CD8-positive, alpha-beta memory T cell (primary cell): ENCODE measurements at regions not wholly inside any gene's neighbourhood (a gene's known extent, or its start where the extent isn't known, plus 50 kb on each side); places are given as distances from the start of the nearest gene placed in this dataset.

ENCODE experiments used
- CTCF ChIA-PET: fragments of 350-600 bp; sonication (Branson Sonifier 250); formaldehyde crosslinking; loops from one replicate; lab custom pipeline; 2021; ENCODE audit warnings: antibody characterized with exemption; lab: Charles Lee
- POLR2A ChIA-PET: fragments of 350-600 bp; sonication (Branson Sonifier 250); formaldehyde crosslinking; loops from one replicate; lab custom pipeline; 2021; ENCODE audit warnings: antibody characterized with exemption; lab: Charles Lee
- DNase-seq, 5 donors: peaks; one replicate each; pipeline versions ENCODE4 v3.0.0 to v3.0.0-alpha.2; 2020 to 2022; ENCODE audit warnings: mixed read lengths in 1 of 5
- H3K27ac ChIP-seq: one replicate; pipeline ENCODE4 v1.7.0; 2013; ENCODE audit warnings: low read depth, mild to moderate bottlenecking, low read length, moderate library complexity
- H3K27me3 ChIP-seq: 2 replicates; pipeline ENCODE4 v1.7.0; 2013; ENCODE audit warnings: low read length, mild to moderate bottlenecking; ENCODE audit not compliant: insufficient read depth, poor library complexity, severe bottlenecking
- H3K36me3 ChIP-seq: 2 replicates; pipeline ENCODE4 v1.7.0; 2013; ENCODE audit warnings: mild to moderate bottlenecking, low read length, moderate library complexity; ENCODE audit not compliant: insufficient read depth
- H3K4me1 ChIP-seq: 2 replicates; pipeline ENCODE4 v1.7.0; 2013; ENCODE audit warnings: mild to moderate bottlenecking, low read length, moderate library complexity; ENCODE audit not compliant: insufficient read depth
- H3K4me3 ChIP-seq: 2 replicates; pipeline ENCODE4 v1.7.0; 2013; ENCODE audit warnings: mild to moderate bottlenecking, low read length
- H3K9me3 ChIP-seq: 2 replicates; pipeline ENCODE4 v1.7.0; 2013; ENCODE audit warnings: mild to moderate bottlenecking, low read length
- H3K27ac Mint-ChIP-seq, 8 donors: one replicate each; pipeline ENCODE4 v1.8.0; 2020 to 2021; ENCODE audit warnings: mixed read lengths in 8 of 8, mild to moderate bottlenecking in 6 of 8, inconsistent platforms in 3 of 8, moderate library complexity in 3 of 8
- H3K27me3 Mint-ChIP-seq, 2 donors: one replicate each; pipeline ENCODE4 v1.8.0; 2020 to 2021; ENCODE audit warnings: mixed read lengths in 2 of 2, mild to moderate bottlenecking in 1 of 2, moderate library complexity in 1 of 2
- H3K36me3 Mint-ChIP-seq, 3 donors: one replicate each; pipeline ENCODE4 v1.8.0; 2020 to 2021; ENCODE audit warnings: mixed read lengths in 3 of 3, inconsistent platforms in 1 of 3, mild to moderate bottlenecking in 1 of 3
- H3K4me1 Mint-ChIP-seq, 3 donors: one replicate each; pipeline ENCODE4 v1.8.0; 2020 to 2021; ENCODE audit warnings: mixed read lengths in 3 of 3, inconsistent platforms in 1 of 3, mild to moderate bottlenecking in 1 of 3
- H3K4me3 Mint-ChIP-seq, 7 donors: one replicate each; pipeline ENCODE4 v1.8.0; 2020 to 2021; ENCODE audit warnings: mixed read lengths in 7 of 7, mild to moderate bottlenecking in 6 of 7, moderate library complexity in 4 of 7, inconsistent platforms in 2 of 7
- H3K9me3 Mint-ChIP-seq, 5 donors: one replicate each; pipeline ENCODE4 v1.8.0; 2020 to 2022; ENCODE audit warnings: mixed read lengths in 5 of 5, mild to moderate bottlenecking in 3 of 5, moderate library complexity in 2 of 5, inconsistent platforms in 1 of 5

DNA sequence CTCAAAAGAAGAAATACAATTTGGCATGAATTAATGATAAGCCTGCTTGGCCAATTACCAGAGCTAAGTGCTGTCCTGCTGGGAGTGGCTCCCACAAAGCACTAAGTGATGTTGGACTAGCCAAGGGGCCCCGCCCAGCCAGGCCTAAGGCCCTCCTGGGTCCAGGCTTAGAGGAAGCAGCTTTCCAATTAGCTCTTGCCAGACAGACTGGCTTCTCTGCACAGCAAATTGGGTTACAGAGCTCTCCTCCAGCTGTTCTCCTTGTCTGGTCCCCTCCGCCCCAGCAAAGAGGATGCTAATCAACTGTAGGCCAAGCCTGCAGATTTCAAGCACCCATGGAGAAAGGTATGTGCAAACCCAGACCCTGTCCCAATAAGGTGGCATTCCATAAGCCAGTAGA lies 151.9 kb downstream of the DMRTA2 start:
- CTCF ChIA-PET, result no interaction called here

GRCh38 chr1:50270926-50271325 lies 152.3 kb downstream of the DMRTA2 start:
- CTCF ChIA-PET, result no interaction called here
- H3K4me1 Mint-ChIP-seq, result no peaks in the 10 kb centered on the region
- Histone ChIP-seq H3K36me3 (no peaks in the 10 kb centered on the region), H3K4me1 (no peaks in the 10 kb centered on the region), H3K9me3 (no peaks in the 10 kb centered on the region), H3K4me3 (no peak overlapping the region), H3K27ac (no peak overlapping the region), H3K27me3 (no peaks in the 10 kb centered on the region)
- no peak for DNase-seq
- peaks cover 0 to 3% (median 0%) of the 10 kb centered on the region in 5 donors for H3K9me3 Mint-ChIP-seq
- POLR2A ChIA-PET, result no interaction called here
- no peak overlapping the region for H3K4me3 Mint-ChIP-seq
- no peaks in the 10 kb centered on the region for H3K36me3 Mint-ChIP-seq
- H3K27ac Mint-ChIP-seq, result no peak overlapping the region
- peaks cover 11 to 16% of the 10 kb centered on the region in 2 donors for H3K27me3 Mint-ChIP-seq

More for the DNA sequence above, 151.9 kb downstream of the DMRTA2 start:
- Mint-ChIP-seq H3K4me3 (no peak overlapping the region), H3K27me3 (peaks cover 11 to 20% of the 10 kb centered on the region in 2 donors), H3K9me3 (peaks cover 0 to 3% (median 0%) of the 10 kb centered on the region in 5 donors), H3K36me3 (no peaks in the 10 kb centered on the region), H3K27ac (no peak overlapping the region), H3K4me1 (no peaks in the 10 kb centered on the region)
- POLR2A ChIA-PET, result no interaction called here
- Histone ChIP-seq H3K36me3 (no peaks in the 10 kb centered on the region), H3K4me3 (no peak overlapping the region), H3K27ac (no peak overlapping the region), H3K4me1 (no peaks in the 10 kb centered on the region), H3K9me3 (no peaks in the 10 kb centered on the region), H3K27me3 (no peaks in the 10 kb centered on the region)
- DNase-seq, result no peak

DNA sequence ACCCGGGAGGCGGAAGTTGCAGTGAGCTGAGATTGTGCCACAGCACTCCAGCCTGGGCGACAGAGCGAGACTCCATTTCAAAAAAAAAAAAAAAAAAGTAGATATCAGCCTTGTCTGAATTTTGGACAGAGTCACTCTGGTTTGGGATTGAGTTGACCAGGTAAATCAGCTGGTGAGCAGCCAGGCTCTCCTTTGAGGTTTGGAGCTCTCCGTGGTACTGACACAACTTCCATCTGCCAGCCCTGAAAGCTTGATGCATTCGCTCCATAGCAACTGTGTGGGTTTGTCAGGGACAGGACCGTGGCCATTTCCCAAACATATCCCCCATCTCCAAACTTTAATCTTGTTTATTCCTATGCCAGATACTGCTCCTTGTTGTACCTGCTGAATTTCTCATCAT lies 155.2 kb downstream of the DMRTA2 start:
- Histone ChIP-seq H3K36me3 (no peaks in the 10 kb centered on the region), H3K9me3 (no peaks in the 10 kb centered on the region), H3K4me1 (no peaks in the 10 kb centered on the region), H3K27ac (no peak overlapping the region), H3K4me3 (no peak overlapping the region), H3K27me3 (no peaks in the 10 kb centered on the region)
- no peaks in the 10 kb centered on the region for H3K36me3 Mint-ChIP-seq
- no peak overlapping the region for H3K4me3 Mint-ChIP-seq
- peaks cover 0 to 3% (median 0%) of the 10 kb centered on the region in 5 donors for H3K9me3 Mint-ChIP-seq
- ChIA-PET CTCF (no interaction called here), POLR2A (no interaction called here)
- peak overlapping the region in 1 of 8 donors; percentile 38 for H3K27ac Mint-ChIP-seq
- H3K27me3 Mint-ChIP-seq, result peaks cover 10 to 15% of the 10 kb centered on the region in 2 donors
- H3K4me1 Mint-ChIP-seq, result no peaks in the 10 kb centered on the region
- DNase-seq, result no peak

GRCh38 chr1:50266509-50266908 lies 156.7 kb downstream of the DMRTA2 start:
- peaks cover 7 to 8% of the 10 kb centered on the region in 2 donors for H3K27me3 Mint-ChIP-seq

GRCh38 chr1:50265790-50266314 lies 157.1 kb downstream of the ELAVL4 start:
- DNase-seq, result no peak
- H3K27ac Mint-ChIP-seq, result no peak overlapping the region
- no peaks in the 10 kb centered on the region for H3K36me3 ChIP-seq

More at GRCh38 chr1:50266509-50266908, 156.7 kb downstream of the DMRTA2 start:
- no peak for DNase-seq
- no peak overlapping the region for H3K27ac Mint-ChIP-seq
- H3K4me3 Mint-ChIP-seq, result no peak overlapping the region
- peaks cover 0 to 3% (median 0%) of the 10 kb centered on the region in 5 donors for H3K9me3 Mint-ChIP-seq
- Histone ChIP-seq H3K9me3 (no peaks in the 10 kb centered on the region), H3K27ac (no peak overlapping the region), H3K36me3 (no peaks in the 10 kb centered on the region), H3K27me3 (no peaks in the 10 kb centered on the region), H3K4me3 (no peak overlapping the region), H3K4me1 (no peaks in the 10 kb centered on the region)
- ChIA-PET POLR2A (no interaction called here), CTCF (no interaction called here)
- no peaks in the 10 kb centered on the region for H3K36me3 Mint-ChIP-seq
- no peaks in the 10 kb centered on the region for H3K4me1 Mint-ChIP-seq

DNA sequence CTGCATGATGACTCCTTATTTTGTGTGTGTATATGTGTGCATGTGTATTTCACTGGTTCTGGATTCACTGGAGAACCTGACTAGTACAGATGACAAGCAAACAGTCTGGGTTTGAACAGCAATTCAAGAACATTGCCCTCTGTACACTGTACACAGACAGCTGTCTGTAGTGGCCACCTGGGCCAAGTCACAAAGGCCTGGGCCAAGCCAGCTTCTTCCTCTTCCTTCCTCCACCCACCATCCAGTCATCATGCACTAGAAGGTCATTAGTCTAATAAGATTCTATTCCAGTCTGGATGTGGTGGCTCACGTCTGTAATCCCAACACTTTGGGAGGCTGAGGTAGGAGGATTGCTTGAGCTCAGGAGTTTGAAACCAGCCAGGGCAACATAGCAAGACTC lies 155.9 kb downstream of the ELAVL4 start:
- Histone ChIP-seq H3K36me3 (no peaks in the 10 kb centered on the region), H3K9me3 (no peaks in the 10 kb centered on the region), H3K4me3 (no peak overlapping the region), H3K27me3 (no peaks in the 10 kb centered on the region), H3K4me1 (no peaks in the 10 kb centered on the region), H3K27ac (no peak overlapping the region)
- Mint-ChIP-seq H3K36me3 (no peaks in the 10 kb centered on the region), H3K4me1 (no peaks in the 10 kb centered on the region), H3K9me3 (peaks cover 0 to 3% (median 0%) of the 10 kb centered on the region in 5 donors), H3K27ac (no peak overlapping the region), H3K4me3 (no peak overlapping the region), H3K27me3 (peaks cover 8 to 12% of the 10 kb centered on the region in 2 donors)
- POLR2A ChIA-PET, result no interaction called here
- CTCF ChIA-PET, result no interaction called here
- no peak for DNase-seq

More at GRCh38 chr1:50265790-50266314, 157.1 kb downstream of the ELAVL4 start:
- H3K9me3 Mint-ChIP-seq, result peaks cover 0 to 3% (median 0%) of the 10 kb centered on the region in 5 donors
- no peaks in the 10 kb centered on the region for H3K27me3 ChIP-seq
- H3K4me1 ChIP-seq, result no peaks in the 10 kb centered on the region
- POLR2A ChIA-PET, result no interaction called here
- H3K36me3 Mint-ChIP-seq, result no peaks in the 10 kb centered on the region
- peaks cover 7 to 8% of the 10 kb centered on the region in 2 donors for H3K27me3 Mint-ChIP-seq
- CTCF ChIA-PET, result no interaction called here
- no peak overlapping the region for H3K4me3 Mint-ChIP-seq
- H3K27ac ChIP-seq, result no peak overlapping the region
- H3K9me3 ChIP-seq, result no peaks in the 10 kb centered on the region
- H3K4me1 Mint-ChIP-seq, result no peaks in the 10 kb centered on the region
- no peak overlapping the region for H3K4me3 ChIP-seq

GRCh38 chr1:50262436-50262835 lies 153.7 kb downstream of the ELAVL4 start:
- ChIA-PET CTCF (no interaction called here), POLR2A (no interaction called here)
- no peaks in the 10 kb centered on the region for H3K4me1 Mint-ChIP-seq
- H3K27me3 Mint-ChIP-seq, result peaks cover 8% of the 10 kb centered on the region in 2 donors
- no peaks in the 10 kb centered on the region for H3K36me3 ChIP-seq
- H3K9me3 Mint-ChIP-seq, result peaks cover 0 to 1% (median 0%) of the 10 kb centered on the region in 5 donors
- no peak overlapping the region for H3K27ac Mint-ChIP-seq
- H3K9me3 ChIP-seq, result no peaks in the 10 kb centered on the region
- H3K27ac ChIP-seq, result no peak overlapping the region
- no peak overlapping the region for H3K4me3 Mint-ChIP-seq
- no peak overlapping the region for H3K4me3 ChIP-seq
- no peaks in the 10 kb centered on the region for H3K36me3 Mint-ChIP-seq
- no peaks in the 10 kb centered on the region for H3K27me3 ChIP-seq
- H3K4me1 ChIP-seq, result no peaks in the 10 kb centered on the region
- no peak for DNase-seq

DNA sequence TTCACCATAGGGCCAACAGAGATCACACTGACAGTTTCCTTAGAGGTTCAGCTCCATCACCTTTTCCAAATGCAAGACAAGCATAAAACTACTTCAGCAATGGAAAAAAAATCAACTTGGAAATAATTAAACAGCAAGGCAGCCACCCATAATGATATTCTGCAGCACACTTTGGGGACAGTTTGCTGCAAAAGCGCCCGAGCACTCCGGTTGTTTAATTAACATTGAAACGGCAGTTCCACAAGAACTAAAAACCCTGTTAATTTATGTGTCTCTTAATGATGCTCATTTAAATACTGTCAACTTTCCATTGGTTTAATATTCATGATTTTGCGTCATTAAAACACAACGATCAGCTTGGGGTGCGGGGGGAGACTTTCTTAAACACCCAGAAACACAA lies 153.2 kb downstream of the ELAVL4 start:
- H3K27me3 Mint-ChIP-seq, result peaks cover 5 to 8% of the 10 kb centered on the region in 2 donors
- H3K36me3 ChIP-seq, result no peaks in the 10 kb centered on the region
- H3K36me3 Mint-ChIP-seq, result no peaks in the 10 kb centered on the region
- no peak overlapping the region for H3K4me3 Mint-ChIP-seq
- H3K4me1 ChIP-seq, result no peaks in the 10 kb centered on the region
- H3K9me3 ChIP-seq, result no peaks in the 10 kb centered on the region
- no peak overlapping the region for H3K4me3 ChIP-seq
- H3K4me1 Mint-ChIP-seq, result no peaks in the 10 kb centered on the region
- no peaks in the 10 kb centered on the region for H3K27me3 ChIP-seq
- H3K27ac Mint-ChIP-seq, result no peak overlapping the region
- no peaks in the 10 kb centered on the region for H3K9me3 Mint-ChIP-seq
- ChIA-PET CTCF (no interaction called here), POLR2A (no interaction called here)
- no peak for DNase-seq
- H3K27ac ChIP-seq, result no peak overlapping the region
